Astrocyte of the spinal cord (primary cell): ENCODE measurements at regions not wholly inside any gene's neighbourhood (a gene's known extent, or its start where the extent isn't known, plus 50 kb on each side); places are given as distances from the start of the nearest gene placed in this dataset.

Source experiments
- DNase-seq: peaks from one replicate; pipeline ENCODE4 v3.0.0; 2011; ENCODE audit warnings: low read depth, low spot score
- H3K4me3 ChIP-seq: 2 replicates; pipeline ENCODE4 v1.5.1; 2011; ENCODE audit warnings: low read depth, mild to moderate bottlenecking, low read length, moderate library complexity
- CTCF ChIP-seq: IDR thresholded peaks from 2 replicates; pipeline ENCODE4 v1.5.1; 2012; ENCODE audit warnings: low read depth, mild to moderate bottlenecking, low read length, inconsistent platforms
- in situ Hi-C: cut with HindIII; loops from 2 replicates; pipeline ENCODE4 v1.10.0; 2017; ENCODE audit warnings: low sequenced_read_pairs

- H3K4me3 ChIP-seq = no peak overlapping the region
- DNase-seq = no peak
- TF ChIP-seq CTCF = no peak
- in situ Hi-C loops = no loop called here
Measured at GRCh38 chr9:93865716-93866115, 89.4 kb downstream of the BARX1 start.

- H3K4me3 ChIP-seq = no peak overlapping the region
- TF ChIP-seq CTCF = no peak
- in situ Hi-C loops = no loop called here
- DNase-seq = no peak
Measured at GRCh38 chr9:93865245-93865644, 89.9 kb downstream of the BARX1 start.

GRCh38 chr9:93864840-93865239 is 90.3 kb downstream of the BARX1 start:
- no peak overlapping the region for H3K4me3 ChIP-seq
- TF ChIP-seq CTCF = no peak
- in situ Hi-C loops = no loop called here
- no peak for DNase-seq

- no peak for TF ChIP-seq CTCF
- H3K4me3 ChIP-seq = no peak overlapping the region
- no peak for DNase-seq
- in situ Hi-C loops = no loop called here
Measured at GRCh38 chr9:93864032-93864431, 91.1 kb downstream of the BARX1 start.

- in situ Hi-C loops = no loop called here
- no peak for TF ChIP-seq CTCF
- no peak for DNase-seq
- no peak overlapping the region for H3K4me3 ChIP-seq
Measured at GRCh38 chr9:93862877-93863545, 92.1 kb downstream of the BARX1 start.

GRCh38 chr9:93861736-93862358 is 93.3 kb downstream of the BARX1 start:
- DNase-seq = no peak
- no peak for TF ChIP-seq CTCF
- in situ Hi-C loops = no loop called here
- no peak overlapping the region for H3K4me3 ChIP-seq
